HG03025 (cell line): ENCODE measurements at regions not wholly inside any gene's neighbourhood (a gene's known extent, or its start where the extent isn't known, plus 50 kb on each side); places are given as distances from the start of the nearest gene placed in this dataset.
A peak's percentile ranks its signal among the peaks of the same experiment; 100 is the strongest.

Experiments used
- ATAC-seq: cut with Tn5 transposase; IDR thresholded peaks from one replicate; pipeline ENCODE4 v1.9.1; 2021; ENCODE audit warnings: mild to moderate bottlenecking, moderate library complexity; ENCODE audit not compliant: unreplicated experiment, low FRiP score

DNA sequence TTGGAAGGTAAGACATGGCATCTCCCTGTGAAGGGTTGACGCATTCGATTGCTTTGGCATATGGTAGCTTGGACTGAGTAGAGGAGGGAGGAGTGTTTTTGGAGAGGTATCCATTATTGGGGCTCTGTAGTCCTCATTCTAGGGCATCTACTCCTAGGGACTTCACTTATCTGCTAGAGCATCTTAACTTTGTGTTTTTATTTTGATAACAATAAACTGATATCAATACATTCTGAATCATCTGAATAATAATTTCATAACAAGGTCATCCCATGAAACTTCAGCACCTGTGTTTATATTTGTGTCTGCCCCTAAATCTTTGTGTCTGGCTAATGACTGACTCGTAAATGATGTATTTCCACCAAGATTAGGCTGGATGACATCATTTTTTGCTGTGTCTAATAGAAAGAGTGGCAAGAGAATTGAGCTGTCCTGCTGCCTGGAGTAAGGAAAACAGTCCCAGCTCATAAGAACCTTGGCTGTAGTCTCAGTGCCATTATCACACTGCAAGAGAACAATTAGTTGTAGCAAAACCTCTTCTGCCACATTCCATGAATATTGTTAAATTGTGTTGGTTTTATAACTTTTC is 288.5 kb downstream of the PRL start:
- no peak for ATAC-seq

- no peak for ATAC-seq
Measured at GRCh38 chr6:22010102-22010501, 286.7 kb downstream of the PRL start.

DNA sequence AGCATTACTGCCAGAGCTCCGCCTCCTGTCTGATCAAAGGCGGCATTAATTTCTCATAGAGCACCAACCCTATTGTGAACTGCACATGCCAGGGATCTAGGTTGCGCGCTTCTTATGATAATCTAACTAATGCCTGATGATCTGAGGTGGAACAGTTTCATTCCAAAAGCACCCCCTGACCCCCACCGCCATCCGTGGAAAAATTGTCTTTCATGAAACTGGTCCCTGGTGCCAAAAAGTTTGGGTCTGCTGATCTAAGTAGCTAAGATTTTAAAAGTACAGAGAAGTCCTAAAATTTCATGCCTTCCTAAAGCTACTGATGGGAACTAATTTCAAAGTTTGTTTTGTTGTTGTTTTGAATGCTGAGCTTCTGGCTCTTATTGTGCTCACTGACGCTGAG is 281.6 kb downstream of the PRL start:
- no peak for ATAC-seq

DNA sequence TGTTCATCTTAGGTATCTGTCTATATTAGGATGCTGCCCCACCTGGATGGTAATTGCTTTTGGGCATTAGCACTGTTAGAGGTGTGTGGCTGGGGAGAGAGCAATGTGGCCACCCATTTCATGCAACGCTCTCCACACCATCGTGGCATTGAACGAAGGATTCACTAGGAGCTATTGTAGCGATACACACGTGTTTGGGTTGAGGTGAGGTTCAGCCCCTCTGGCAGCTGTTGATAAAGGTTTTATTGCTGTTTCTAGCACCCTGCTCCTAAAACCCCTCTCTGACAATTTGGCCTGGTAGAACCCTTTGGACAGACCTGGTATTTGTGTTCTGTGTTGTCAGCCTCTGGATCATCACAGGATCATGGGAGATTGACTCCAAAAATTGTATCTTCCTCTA is 280.9 kb downstream of the PRL start:
- no peak for ATAC-seq

DNA sequence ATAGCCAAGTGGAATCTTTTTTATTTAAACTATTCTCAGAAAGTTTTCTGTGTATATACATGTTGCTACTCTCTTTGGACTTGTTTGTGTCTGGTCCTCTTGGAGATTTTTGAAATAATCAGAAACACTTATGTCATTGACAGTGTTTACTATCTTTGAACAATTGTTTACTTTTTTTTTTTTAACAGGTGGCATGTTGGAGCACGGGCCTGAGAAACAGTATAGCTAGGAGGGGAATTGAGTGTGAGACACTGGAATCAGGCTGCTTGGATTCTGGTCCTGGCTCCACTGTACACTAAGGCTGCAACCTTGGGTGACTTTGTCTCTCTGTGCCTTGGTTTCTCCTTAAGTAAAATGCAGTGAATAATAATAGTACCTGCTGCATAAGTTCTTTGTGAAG is 279.6 kb downstream of the PRL start:
- no peak for ATAC-seq

GRCh38 chr6:22017766-22018165 is 279.1 kb downstream of the PRL start:
- ATAC-seq, result no peak

DNA sequence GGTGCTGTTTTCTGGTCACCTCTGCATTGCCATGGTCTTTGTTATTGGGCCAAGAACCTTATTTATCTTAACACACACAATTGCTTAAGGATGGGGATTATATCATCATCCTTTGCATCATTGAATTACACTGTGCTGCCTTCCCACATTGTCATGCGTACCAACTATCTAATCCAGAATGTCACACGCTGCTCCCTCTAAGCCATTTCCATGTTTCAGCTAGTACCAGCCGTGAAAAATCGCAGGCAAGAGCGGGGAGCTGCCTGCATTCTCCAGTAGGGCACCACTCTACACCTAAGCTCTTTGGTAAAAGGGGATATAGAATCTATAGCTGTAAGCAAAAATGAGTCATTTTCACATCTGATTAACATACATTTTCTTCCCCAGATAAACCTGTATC is 277.0 kb downstream of the PRL start:
- no peak for ATAC-seq

GRCh38 chr6:22020299-22021003 is 276.4 kb downstream of the PRL start:
- no peak for ATAC-seq

- no peak for ATAC-seq
Measured at GRCh38 chr6:22021966-22022365, 274.9 kb downstream of the PRL start.

DNA sequence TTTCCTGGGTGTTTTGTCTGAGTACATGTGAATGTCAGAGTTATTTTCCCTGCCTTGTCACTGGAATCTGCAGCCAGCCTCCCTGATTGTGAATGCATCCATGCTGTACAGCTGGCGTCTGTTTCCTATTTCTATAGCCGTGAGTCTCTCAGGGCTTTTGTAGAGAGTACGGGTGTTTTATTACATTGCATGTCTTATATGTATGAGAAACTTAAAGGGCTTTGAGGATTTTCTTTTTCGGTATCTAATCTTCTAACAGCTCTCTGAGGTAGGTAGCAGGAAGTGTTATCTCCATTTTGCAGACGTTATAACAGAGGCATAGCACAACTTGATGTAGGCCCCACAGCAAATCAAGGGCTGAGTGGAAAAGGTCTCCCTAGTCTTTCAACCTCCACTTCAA is 272.9 kb downstream of the PRL start:
- ATAC-seq, result no peak

DNA sequence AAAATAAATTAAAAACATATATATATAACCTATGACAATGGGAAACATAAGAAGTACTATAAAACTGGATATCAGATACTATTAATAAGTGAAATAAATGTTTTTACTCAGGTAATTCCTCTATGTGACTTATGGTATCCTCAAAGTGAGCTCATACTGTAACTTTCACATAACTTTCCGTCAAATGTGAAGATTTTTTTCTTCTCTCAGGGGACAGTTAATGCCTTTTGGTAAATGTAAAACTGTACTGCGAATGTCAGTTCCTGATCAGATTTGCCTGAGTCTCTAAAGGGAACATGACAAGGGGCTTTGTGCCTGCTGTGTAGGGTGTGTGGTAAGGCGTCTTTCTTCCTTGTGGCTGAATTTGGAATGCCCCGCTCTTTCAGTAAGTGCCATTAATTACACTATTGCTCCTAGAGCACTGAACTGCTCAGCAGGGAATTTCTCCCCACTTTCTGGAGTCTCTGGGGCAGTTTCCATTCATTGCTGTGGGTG is 271.8 kb downstream of the PRL start:
- ATAC-seq, result peak; percentile 24

GRCh38 chr6:22025468-22026163 is 271.2 kb downstream of the PRL start:
- peak; percentile 60 for ATAC-seq

- peak; percentile 5 for ATAC-seq
Measured at GRCh38 chr6:22026164-22026678, 270.6 kb downstream of the PRL start.

DNA sequence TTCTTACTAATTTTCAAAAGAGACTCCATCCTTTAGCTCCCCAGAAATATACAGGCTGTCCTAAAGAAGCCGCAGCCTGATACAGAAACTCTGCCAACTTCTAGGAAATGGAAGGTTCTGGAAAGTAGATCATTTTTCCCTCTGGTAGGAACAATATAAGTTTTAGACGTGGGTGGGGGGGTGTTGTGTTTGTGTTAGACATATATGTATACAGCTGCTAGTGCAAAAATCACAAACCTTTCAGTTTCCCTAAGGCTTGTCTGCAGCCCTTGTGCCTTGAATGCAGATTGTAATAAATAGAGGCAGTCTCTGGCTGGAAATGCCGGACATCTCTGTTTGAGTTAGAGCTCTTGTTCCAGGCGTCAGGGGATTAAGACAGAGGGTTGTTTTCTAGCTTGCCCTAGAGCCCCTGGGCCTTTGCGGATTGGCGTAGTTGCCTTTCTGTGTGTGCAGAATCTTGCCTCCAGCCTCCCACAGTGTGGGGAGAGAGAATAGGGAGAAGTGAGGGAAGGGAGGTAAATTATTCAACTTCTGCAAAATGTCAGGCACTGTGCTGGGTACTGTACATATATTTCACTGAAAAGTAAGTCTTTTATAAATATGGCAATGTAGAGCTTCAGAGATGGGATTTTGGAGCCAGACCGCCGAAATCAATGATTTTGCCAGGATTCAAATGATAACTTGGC is 269.7 kb downstream of the PRL start:
- no peak for ATAC-seq

GRCh38 chr6:22028403-22029090 is 268.3 kb downstream of the PRL start:
- ATAC-seq, result no peak

DNA sequence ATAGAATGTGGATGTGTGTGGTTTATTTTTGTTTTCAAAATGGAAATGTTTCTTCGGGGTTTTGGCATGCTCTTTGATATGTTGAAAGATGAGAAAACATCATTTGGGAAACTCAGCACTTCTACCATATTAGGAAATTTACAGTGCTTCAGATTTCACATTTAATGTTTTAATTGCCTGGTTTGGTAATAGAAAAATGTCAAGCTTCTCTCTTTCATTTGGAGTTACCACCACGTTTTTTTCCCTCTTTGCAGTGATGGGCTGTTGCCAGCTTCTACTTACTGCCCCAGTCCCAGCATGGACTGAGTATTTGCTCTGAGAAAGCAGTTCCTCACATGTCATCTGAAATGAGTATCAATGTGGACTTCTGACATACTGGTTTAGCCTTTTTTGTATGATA is 267.7 kb downstream of the PRL start:
- ATAC-seq, result no peak

- ATAC-seq, result no peak
Measured at GRCh38 chr6:22030730-22031619, 265.9 kb downstream of the PRL start.

- ATAC-seq, result no peak
Measured at GRCh38 chr6:22035690-22036089, 261.1 kb downstream of the PRL start.

- no peak for ATAC-seq
Measured at GRCh38 chr6:22036275-22036674, 260.6 kb downstream of the PRL start.
